GM21529 (cell line): ENCODE measurements at regions not wholly inside any gene's neighbourhood (a gene's known extent, or its start where the extent isn't known, plus 50 kb on each side); places are given as distances from the start of the nearest gene placed in this dataset.

Source experiments
- ATAC-seq: cut with Tn5 transposase; IDR thresholded peaks from one replicate; pipeline ENCODE4 v1.9.1; 2021; ENCODE audit not compliant: unreplicated experiment

- ATAC-seq, result no peak
These were observed 754.4 kb upstream of the GOLIM4 start for GRCh38 chr3:168850109-168850508.

GRCh38 chr3:168847291-168847883 is 751.7 kb upstream of the GOLIM4 start:
- peak; percentile 73 for ATAC-seq

GRCh38 chr3:168844894-168845482 is 749.3 kb upstream of the GOLIM4 start:
- ATAC-seq, result no peak

GRCh38 chr3:168844472-168844871 is 748.7 kb upstream of the GOLIM4 start:
- ATAC-seq, result no peak

GRCh38 chr3:168843481-168843880 is 747.8 kb upstream of the GOLIM4 start:
- no peak for ATAC-seq

GRCh38 chr3:168839653-168840052 is 743.9 kb upstream of the GOLIM4 start:
- no peak for ATAC-seq

GRCh38 chr3:168834558-168834957 is 738.8 kb upstream of the GOLIM4 start:
- no peak for ATAC-seq

- no peak for ATAC-seq
These were observed 733.2 kb upstream of the GOLIM4 start for GRCh38 chr3:168828943-168829342.

GRCh38 chr3:168828536-168828935 is 732.8 kb upstream of the GOLIM4 start:
- ATAC-seq, result no peak

- no peak for ATAC-seq
These were observed 732.3 kb upstream of the GOLIM4 start for GRCh38 chr3:168828014-168828413.

- no peak for ATAC-seq
These were observed 728.4 kb upstream of the GOLIM4 start for GRCh38 chr3:168824107-168824506.

- ATAC-seq, result no peak
These were observed 727.7 kb upstream of the GOLIM4 start for GRCh38 chr3:168823466-168823865.

- ATAC-seq, result no peak
These were observed 725.2 kb upstream of the GOLIM4 start for GRCh38 chr3:168820810-168821415.

GRCh38 chr3:168817177-168817576 is 721.5 kb upstream of the GOLIM4 start:
- ATAC-seq, result no peak

- no peak for ATAC-seq
These were observed 720.2 kb upstream of the GOLIM4 start for GRCh38 chr3:168815946-168816345.

- ATAC-seq, result no peak
These were observed 717.6 kb upstream of the GOLIM4 start for GRCh38 chr3:168813225-168813802.

- ATAC-seq, result no peak
These were observed 716.5 kb upstream of the GOLIM4 start for GRCh38 chr3:168812234-168812633.

- ATAC-seq, result no peak
These were observed 712.9 kb upstream of the GOLIM4 start for GRCh38 chr3:168808596-168808995.

- ATAC-seq, result no peak
These were observed 711.7 kb upstream of the GOLIM4 start for GRCh38 chr3:168807448-168807847.

- ATAC-seq, result no peak
These were observed 711.1 kb upstream of the GOLIM4 start for GRCh38 chr3:168806871-168807270.

- no peak for ATAC-seq
These were observed 707.8 kb upstream of the GOLIM4 start for GRCh38 chr3:168803536-168803935.

GRCh38 chr3:168802766-168803165 is 707.0 kb upstream of the GOLIM4 start:
- ATAC-seq, result no peak
